Smooth muscle cell (in vitro differentiated cells): ENCODE measurements at regions not wholly inside any gene's neighbourhood (a gene's known extent, or its start where the extent isn't known, plus 50 kb on each side); places are given as distances from the start of the nearest gene placed in this dataset.
"Not testable (repeated sequence)": the region's sequence is repeated elsewhere in the genome, so short reads cannot be mapped to it uniquely, and the experiment has no call there.

Experiments
- DNase-seq: peaks from one replicate; lab custom pipeline; 2025; ENCODE audit not compliant: unreplicated experiment; lab: John Stamatoyannopoulos, UW
- H2AFZ ChIP-seq: fragments of 200-600 bp; sonication (generic); 2 replicates; pipeline ENCODE4 v1.6.0; 2016; ENCODE audit warnings: antibody characterized with exemption, low read depth, mild to moderate bottlenecking
- H3F3A ChIP-seq: fragments of 200-600 bp; sonication (generic); 2 replicates; pipeline ENCODE4 v1.6.0; 2017; ENCODE audit warnings: antibody characterized with exemption, low read depth
- H3K27ac ChIP-seq: fragments of 200-600 bp; sonication (generic); 2 replicates; pipeline ENCODE4 v1.5.1; 2016; ENCODE audit warnings: low read depth, mild to moderate bottlenecking
- H3K27me3 ChIP-seq: fragments of 200-600 bp; sonication (generic); 2 replicates; pipeline ENCODE4 v1.6.1; 2016; ENCODE audit warnings: low read depth, mild to moderate bottlenecking
- H3K36me3 ChIP-seq: fragments of 200-600 bp; sonication (generic); 2 replicates; pipeline ENCODE4 v1.5.1; 2016; ENCODE audit warnings: low read depth
- H3K4me1 ChIP-seq: fragments of 200-600 bp; sonication (generic); 2 replicates; pipeline ENCODE4 v1.5.1; 2016; ENCODE audit warnings: low read depth
- H3K4me2 ChIP-seq: fragments of 200-600 bp; sonication (generic); 2 replicates; pipeline ENCODE4 v1.6.0; 2016; ENCODE audit warnings: mild to moderate bottlenecking
- H3K4me3 ChIP-seq: fragments of 200-600 bp; sonication (generic); 2 replicates; pipeline ENCODE4 v1.5.1; 2016; ENCODE audit warnings: mild to moderate bottlenecking
- H3K79me2 ChIP-seq: fragments of 200-600 bp; sonication (generic); 2 replicates; pipeline ENCODE4 v1.6.0; 2016; ENCODE audit warnings: low read depth, mild to moderate bottlenecking
- H3K9ac ChIP-seq: fragments of 200-600 bp; sonication (generic); 2 replicates; pipeline ENCODE4 v1.6.0; 2016; ENCODE audit warnings: low read depth
- H3K9me3 ChIP-seq: fragments of 200-600 bp; sonication (generic); replicated peaks from 2 replicates; pipeline ENCODE4 v1.5.1; 2016; ENCODE audit warnings: low read depth
- H4K20me1 ChIP-seq: fragments of 200-600 bp; sonication (generic); 2 replicates; pipeline ENCODE4 v1.6.0; 2016; ENCODE audit warnings: low read depth
- CTCF ChIP-seq: fragments of 200-600 bp; sonication (generic); IDR thresholded peaks from 2 replicates; pipeline ENCODE4 v1.5.1; 2017; ENCODE audit warnings: borderline replicate concordance, mild to moderate bottlenecking, antibody characterized with exemption; ENCODE audit not compliant: insufficient read depth, poor library complexity, severe bottlenecking
- WGBS: methylation state at CpG from one replicate; pipeline ENCODE4 v1.1.7; 2016; ENCODE audit warnings: low lambda C conversion rate; 5-methylcytosine and 5-hydroxymethylcytosine counted together

GRCh38 chr22:19598054-19598855 is 74.0 kb upstream of the CLDN5 start:
- TF ChIP-seq CTCF = no peak
- DNase-seq = no peak
- Histone ChIP-seq H3K4me2 (no peak overlapping the region), H3K9me3 (no peaks in the 10 kb centered on the region), H3K27me3 (peaks cover 15% of the 10 kb centered on the region), H3K79me2 (no peaks in the 10 kb centered on the region), H3K36me3 (no peaks in the 10 kb centered on the region), H4K20me1 (no peaks in the 10 kb centered on the region), H3K4me1 (no peaks in the 10 kb centered on the region), H3K4me3 (no peak overlapping the region), H2AFZ (no peak overlapping the region), H3F3A (no peaks in the 10 kb centered on the region), H3K9ac (no peak overlapping the region), H3K27ac (no peak overlapping the region)
- WGBS = 78% methylated on average over 10 of the region's 10 CpGs

GRCh38 chr22:19599004-19599403 is 74.8 kb upstream of the CLDN5 start:
- no peak for TF ChIP-seq CTCF
- Histone ChIP-seq H4K20me1 (no peaks in the 10 kb centered on the region), H3K79me2 (no peaks in the 10 kb centered on the region), H3K4me3 (no peak overlapping the region), H3K36me3 (no peaks in the 10 kb centered on the region), H3K9ac (no peak overlapping the region), H3K9me3 (no peaks in the 10 kb centered on the region), H3K27me3 (peaks cover 15% of the 10 kb centered on the region), H2AFZ (no peak overlapping the region), H3F3A (no peaks in the 10 kb centered on the region), H3K4me2 (no peak overlapping the region), H3K4me1 (no peaks in the 10 kb centered on the region), H3K27ac (no peak overlapping the region)
- no peak for DNase-seq
- 93% methylated on average over 5 of the region's 5 CpGs for WGBS

- Histone ChIP-seq H3K27me3 (peaks cover 15% of the 10 kb centered on the region), H2AFZ (no peak overlapping the region), H3K9me3 (no peaks in the 10 kb centered on the region), H3K4me1 (no peaks in the 10 kb centered on the region), H3K4me3 (no peak overlapping the region), H3K4me2 (no peak overlapping the region), H3K79me2 (no peaks in the 10 kb centered on the region), H3K27ac (no peak overlapping the region), H3K36me3 (no peaks in the 10 kb centered on the region), H4K20me1 (no peaks in the 10 kb centered on the region), H3K9ac (no peak overlapping the region), H3F3A (no peaks in the 10 kb centered on the region)
- WGBS = 86% methylated on average over 11 of the region's 12 CpGs
- TF ChIP-seq CTCF = no peak
- no peak for DNase-seq
These were observed 75.5 kb upstream of the CLDN5 start for GRCh38 chr22:19599626-19600243.

- not testable (repeated sequence) for H3K4me3 ChIP-seq, H3K4me2 ChIP-seq, H3K4me1 ChIP-seq, H4K20me1 ChIP-seq, H3K79me2 ChIP-seq, H3K27ac ChIP-seq, DNase-seq, H3F3A ChIP-seq, H3K9ac ChIP-seq, H3K9me3 ChIP-seq, H2AFZ ChIP-seq, H3K36me3 ChIP-seq
- H3K27me3 ChIP-seq = peaks cover 23% of the 10 kb centered on the region
- 85% methylated on average over 4 of the region's 4 CpGs for WGBS
These were observed 79.1 kb upstream of the CLDN5 start for GRCh38 chr22:19603346-19603745.
